ENCODE measurements at regions not wholly inside any gene's neighbourhood (a gene's known extent, or its start where the extent isn't known, plus 50 kb on each side); places are given as distances from the start of the nearest gene placed in this dataset.

GRCh38 chr3:102240720-102241119, 194.1 kb upstream of the ZPLD1 start:
- H3K27me3 ChIP-seq (ENCODE audit: insufficient read depth, low read length): no peaks in the 10 kb centered on the region
- ChIA-PET CTCF (interaction anchor here (3.5 to 3.9 kb wide), 2 partner anchors 11 to 296 kb away, joined by 12 to 18 read pairs; no protein-coding TSS in a partner anchor), POLR2A (no interaction called here), RAD21 (ENCODE audit: low non-redundant PET in 1 of 2, low total read pairs in 2 of 2, uncharacterized antibody in 2 of 2, unreplicated experiment in 2 of 2) (no interaction called here)
- BruUV-seq (replicated peaks): no TSS peak
- no peaks in the 10 kb centered on the region for H4K20me1 ChIP-seq (ENCODE audit: insufficient read depth)
- intact Hi-C loops (cut with micrococcal nuclease): no loop called here
- H3K4me3 ChIP-seq (replicated peaks in 1 of 2; ENCODE audit: low read depth in 1 of 2, low read length in 2 of 2): no peak overlapping the region
- H3K4me2 ChIP-seq (ENCODE audit: low read length): no peak overlapping the region
- H3K79me2 ChIP-seq (ENCODE audit: insufficient read depth, low read length): no peaks in the 10 kb centered on the region
- no peak overlapping the region for H2AFZ ChIP-seq (ENCODE audit: low read depth, low read length, poor library complexity, severe bottlenecking)
- no peak overlapping the region for H3K27ac ChIP-seq (ENCODE audit: low read depth, low read length)
- no peaks in the 10 kb centered on the region for H3K4me1 ChIP-seq (ENCODE audit: control insufficient read depth in 1 of 2, insufficient read depth in 2 of 2, low read length in 2 of 2)
- H3K9me2 ChIP-seq (ENCODE audit: insufficient read depth): no peaks in the 10 kb centered on the region
- no peak for ATAC-seq
- H3K9me3 ChIP-seq (ENCODE audit: control insufficient read depth in 1 of 2, insufficient read depth in 1 of 2, low read depth in 1 of 2, low read length in 2 of 2): no peaks in the 10 kb centered on the region
- H3K36me3 ChIP-seq (ENCODE audit: control insufficient read depth in 1 of 2, insufficient read depth in 2 of 2, low read length in 2 of 2): no peaks in the 10 kb centered on the region
- TF ChIP-seq ATF3 (IDR thresholded peaks at IDR 0.05) (no peak), POLR2AphosphoS5 (IDR thresholded peaks at IDR 0.05; ENCODE audit: low read depth, low read length) (no peak), SIN3A (IDR thresholded peaks at IDR 0.05; ENCODE audit: low read depth) (no peak), MAX (IDR thresholded peaks at IDR 0.05) (no peak), REST (IDR thresholded peaks at IDR 0.05; ENCODE audit: low read depth) (no peak), ZFX (IDR thresholded peaks at IDR 0.05) (no peak), CBX3 (IDR thresholded peaks at IDR 0.05; ENCODE audit: low read depth) (no peak), SP1 (IDR thresholded peaks at IDR 0.05; ENCODE audit: low read depth) (no peak), CTCF (IDR thresholded peaks at IDR 0.05 in 2 of 3, conservative IDR thresholded peaks at IDR 0.05 in 1 of 3; ENCODE audit: borderline replicate concordance in 1 of 3, insufficient read depth in 1 of 3, low read depth in 2 of 3, low read length in 2 of 3) (no peak), POLR2A (IDR thresholded peaks at IDR 0.05; ENCODE audit: borderline replicate concordance, extremely low read depth, insufficient read depth, insufficient read length) (no peak)
- DNase-seq (ENCODE audit: low read depth, low spot score): no peak
- H3K9ac ChIP-seq (ENCODE audit: low read length): no peak overlapping the region

Measured in HCT116 (cell line).